ENCODE measurements at regions not wholly inside any gene's neighbourhood (a gene's known extent, or its start where the extent isn't known, plus 50 kb on each side); places are given as distances from the start of the nearest gene placed in this dataset.

DNA sequence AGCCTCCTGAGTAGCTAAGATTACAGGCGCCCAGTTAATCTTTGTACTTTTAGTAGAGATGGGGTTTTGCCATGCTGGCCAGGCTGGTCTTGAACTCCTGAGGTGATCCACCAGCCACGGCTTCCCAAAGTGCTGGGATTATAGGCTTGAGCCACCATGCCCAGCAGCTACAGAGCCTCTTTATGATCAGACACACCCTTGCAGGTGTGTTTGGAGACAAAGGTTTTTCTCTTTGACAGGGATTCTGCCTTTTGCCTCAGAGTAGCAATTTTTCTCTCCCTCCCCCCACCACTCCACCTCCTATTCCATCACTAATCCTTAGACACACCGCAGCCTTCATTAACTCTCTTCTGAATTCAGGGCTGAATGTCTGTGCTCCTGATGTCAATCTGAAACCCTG lies 152.2 kb upstream of the NFIA start:
- no peak for TF ChIP-seq CTCF (optimal IDR thresholded peaks at IDR 0.05 in 1 of 3, IDR thresholded peaks at IDR 0.05 in 1 of 3, conservative IDR thresholded peaks at IDR 0.05 in 1 of 3; ENCODE audit: extremely low read depth in 1 of 3, insufficient read depth in 2 of 3, low read length in 3 of 3)
- TF ChIP-seq EZH2 (IDR thresholded peaks at IDR 0.05; ENCODE audit: low read length): no peak
- no peaks in the 10 kb centered on the region for H3K9me1 ChIP-seq (ENCODE audit: control insufficient read depth, extremely low read depth, insufficient read depth, low read length)
- H4K20me1 ChIP-seq (ENCODE audit: control insufficient read depth, extremely low read depth, insufficient read depth, low read length): no peaks in the 10 kb centered on the region
- H3K9me3 ChIP-seq (ENCODE audit: control insufficient read depth, low read depth, low read length): no peaks in the 10 kb centered on the region
- H3K27ac ChIP-seq (ENCODE audit: control insufficient read depth, insufficient read depth, low read length): no peak overlapping the region
- H3K36me3 ChIP-seq (ENCODE audit: control insufficient read depth in 2 of 2, extremely low read depth in 1 of 2, insufficient read depth in 2 of 2, low read length in 2 of 2): no peaks in the 10 kb centered on the region
- no peak overlapping the region for H3K4me2 ChIP-seq (ENCODE audit: control insufficient read depth, extremely low read depth, insufficient read depth, low read depth, low read length)
- DNase-seq (ENCODE audit: low read depth, low spot score): no peak
- dilution Hi-C loops (cut with MboI; ENCODE audit: extremely low pct_ligation_motif_present, low sequenced_read_pairs): no loop called here
- no peak overlapping the region for H3K4me3 ChIP-seq (ENCODE audit: control insufficient read depth in 2 of 3, extremely low read depth in 1 of 3, insufficient read depth in 2 of 3, low read depth in 1 of 3, low read length in 3 of 3)
- no peaks in the 10 kb centered on the region for H3K27me3 ChIP-seq (ENCODE audit: control insufficient read depth, extremely low read depth, insufficient read depth, low read length)
- no peaks in the 10 kb centered on the region for H3K79me2 ChIP-seq (ENCODE audit: control insufficient read depth, insufficient read depth, low read length)
- H2AFZ ChIP-seq (ENCODE audit: control insufficient read depth, low read length): no peak overlapping the region
- no peaks in the 10 kb centered on the region for H3K4me1 ChIP-seq (ENCODE audit: control insufficient read depth, extremely low read depth, insufficient read depth, low read length)
- no peak for FAIRE-seq
- no peak overlapping the region for H3K9ac ChIP-seq (ENCODE audit: control insufficient read depth, extremely low read depth, insufficient read depth, low read length)

DNA sequence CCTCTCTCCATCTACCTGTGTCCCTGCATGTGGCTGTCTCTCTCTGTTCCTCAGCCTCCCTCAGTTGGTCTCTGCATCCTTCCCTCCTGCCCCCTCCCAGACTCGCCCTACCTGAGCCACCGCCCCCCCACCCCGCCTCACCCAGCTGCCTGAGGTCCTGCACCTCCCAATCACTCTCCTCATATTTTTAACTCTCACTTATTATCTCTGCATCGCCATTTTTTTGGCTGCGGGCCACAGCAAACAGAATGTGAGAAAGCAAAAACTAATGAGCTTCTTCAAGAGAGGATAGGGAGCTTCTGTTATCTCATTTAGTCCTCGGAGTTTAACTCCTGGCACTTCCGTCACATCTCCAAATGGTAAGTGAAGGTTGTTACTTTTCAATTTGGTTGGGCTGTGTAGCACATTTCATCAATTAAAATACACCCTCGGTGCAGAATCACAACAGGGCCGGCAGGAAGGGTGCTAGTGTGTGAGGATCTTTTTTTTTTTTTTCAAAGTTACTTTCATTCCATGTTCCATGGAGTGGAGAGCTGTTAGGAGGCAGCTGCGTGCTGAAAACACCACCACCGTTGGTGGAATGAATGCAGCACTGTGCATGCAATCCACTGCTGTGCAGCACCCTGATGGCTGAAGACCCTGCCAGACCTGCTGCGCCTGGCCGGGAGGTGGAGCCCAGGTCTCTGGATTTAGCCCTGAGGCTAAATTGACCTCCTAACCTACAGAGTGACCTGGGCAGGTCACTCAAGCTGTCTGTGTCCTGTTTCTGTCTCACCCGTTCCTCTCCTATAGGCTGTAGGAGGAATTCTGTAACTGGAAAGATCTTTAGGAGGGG lies 157.2 kb upstream of the NFIA start:
- FAIRE-seq: no peak
- Histone ChIP-seq H3K4me3 (ENCODE audit: control insufficient read depth in 2 of 3, extremely low read depth in 1 of 3, insufficient read depth in 2 of 3, low read depth in 1 of 3, low read length in 3 of 3) (no peak overlapping the region), H3K4me2 (ENCODE audit: control insufficient read depth, extremely low read depth, insufficient read depth, low read depth, low read length) (peak overlapping the region; percentile 36), H2AFZ (ENCODE audit: control insufficient read depth, low read length) (no peak overlapping the region), H3K9me3 (ENCODE audit: control insufficient read depth, low read depth, low read length) (no peaks in the 10 kb centered on the region), H3K9ac (ENCODE audit: control insufficient read depth, extremely low read depth, insufficient read depth, low read length) (no peak overlapping the region), H4K20me1 (ENCODE audit: control insufficient read depth, extremely low read depth, insufficient read depth, low read length) (no peaks in the 10 kb centered on the region), H3K79me2 (ENCODE audit: control insufficient read depth, insufficient read depth, low read length) (no peaks in the 10 kb centered on the region), H3K27me3 (ENCODE audit: control insufficient read depth, extremely low read depth, insufficient read depth, low read length) (no peaks in the 10 kb centered on the region), H3K9me1 (ENCODE audit: control insufficient read depth, extremely low read depth, insufficient read depth, low read length) (no peaks in the 10 kb centered on the region), H3K27ac (ENCODE audit: control insufficient read depth, insufficient read depth, low read length) (no peak overlapping the region), H3K36me3 (ENCODE audit: control insufficient read depth in 2 of 2, extremely low read depth in 1 of 2, insufficient read depth in 2 of 2, low read length in 2 of 2) (no peaks in the 10 kb centered on the region), H3K4me1 (ENCODE audit: control insufficient read depth, extremely low read depth, insufficient read depth, low read length) (no peaks in the 10 kb centered on the region)
- dilution Hi-C loops (cut with MboI; ENCODE audit: extremely low pct_ligation_motif_present, low sequenced_read_pairs): no loop called here
- no peak for DNase-seq (ENCODE audit: low read depth, low spot score)
- TF ChIP-seq EZH2 (IDR thresholded peaks at IDR 0.05; ENCODE audit: low read length): no peak
- no peak for TF ChIP-seq CTCF (optimal IDR thresholded peaks at IDR 0.05 in 1 of 3, IDR thresholded peaks at IDR 0.05 in 1 of 3, conservative IDR thresholded peaks at IDR 0.05 in 1 of 3; ENCODE audit: extremely low read depth in 1 of 3, insufficient read depth in 2 of 3, low read length in 3 of 3)

All from keratinocyte (primary cell).